Tibial nerve (tissue), 4 donors: ENCODE measurements at regions not wholly inside any gene's neighbourhood (a gene's known extent, or its start where the extent isn't known, plus 50 kb on each side); places are given as distances from the start of the nearest gene placed in this dataset.

Experiments used
- CTCF ChIP-seq, 5 experiments: fragments of 200-600 bp in 3 of 5; fragments of 450-650 bp in 2 of 5; sonication (generic) in 3 of 5; IDR thresholded peaks; one replicate each; pipeline ENCODE4 v1.5.1; 2016 to 2019; ENCODE audit warnings: antibody characterized with exemption in 5 of 5, mild to moderate bottlenecking in 3 of 5, moderate library complexity in 2 of 5
- EP300 ChIP-seq, 2 donors: sonication (generic); formaldehyde crosslinking; IDR thresholded peaks; one replicate each; pipeline ENCODE4 v1.6.1; 2017; ENCODE audit warnings: antibody characterized with exemption in 2 of 2, mild to moderate bottlenecking in 1 of 2
- POLR2A ChIP-seq, 2 donors: fragments of 450-650 bp; IDR thresholded peaks; one replicate each; pipeline ENCODE4 v1.6.1; 2017; ENCODE audit warnings: antibody characterized with exemption in 2 of 2, mild to moderate bottlenecking in 2 of 2, moderate library complexity in 2 of 2

- TF ChIP-seq POLR2A (IDR thresholded peaks at IDR 0.05) (no peak), CTCF (IDR thresholded peaks at IDR 0.05) (no peak), EP300 (IDR thresholded peaks at IDR 0.05) (no peak)
Observed at GRCh38 chr14:21884995-21885394, 211.4 kb upstream of the OR4E1 start.
